ENCODE measurements at regions not wholly inside any gene's neighbourhood (a gene's known extent, or its start where the extent isn't known, plus 50 kb on each side); places are given as distances from the start of the nearest gene placed in this dataset.

GRCh38 chr1:177780096-177780700 is 189.7 kb downstream of the SEC16B start:
- H3K27me3 ChIP-seq (ENCODE audit: insufficient read depth, low read depth, low read length): no peaks in the 10 kb centered on the region
- no peak overlapping the region for H2AFZ ChIP-seq (ENCODE audit: low read depth, low read length)
- H3K4me2 ChIP-seq (ENCODE audit: low read length): no peak overlapping the region
- no peak overlapping the region for H3K27ac ChIP-seq (ENCODE audit: low read length)
- no peaks in the 10 kb centered on the region for H3K9me3 ChIP-seq (ENCODE audit: low read length)
- no peak overlapping the region for H3K4me3 ChIP-seq (ENCODE audit: low read length)
- no peaks in the 10 kb centered on the region for H4K20me1 ChIP-seq (ENCODE audit: insufficient read depth)
- TF ChIP-seq MXI1 (conservative IDR thresholded peaks at IDR 0.05; ENCODE audit: poor library complexity, severe bottlenecking) (peak; percentile 22), TAF1 (IDR thresholded peaks at IDR 0.05; ENCODE audit: low read depth) (no peak), RAD21 (conservative IDR thresholded peaks at IDR 0.05) (peak; percentile 82), EP300 (conservative IDR thresholded peaks at IDR 0.05; ENCODE audit: poor library complexity, severe bottlenecking) (no peak), SMC3 (conservative IDR thresholded peaks at IDR 0.05; ENCODE audit: poor library complexity) (peak; percentile 82), EZH2 (IDR thresholded peaks at IDR 0.05; ENCODE audit: borderline replicate concordance, insufficient read depth, low read length, poor library complexity, severe bottlenecking) (no peak), POLR2AphosphoS5 (IDR thresholded peaks at IDR 0.05) (no peak), CTCF (IDR thresholded peaks at IDR 0.05; ENCODE audit: poor library complexity, severe bottlenecking) (peak; percentile 80)
- H3K36me3 ChIP-seq (ENCODE audit: insufficient read depth, low read length): no peaks in the 10 kb centered on the region
- no peaks in the 10 kb centered on the region for H3K9me2 ChIP-seq (ENCODE audit: insufficient read depth, low read length)
- no peak overlapping the region for H3K9ac ChIP-seq (ENCODE audit: low read length)
- H3F3A ChIP-seq (ENCODE audit: insufficient read depth, low read length, poor library complexity, severe bottlenecking): no peaks in the 10 kb centered on the region
- no peaks in the 10 kb centered on the region for H3K79me2 ChIP-seq (replicated peaks; ENCODE audit: insufficient read depth, low read length)

GRCh38 chr1:177779166-177779965 is 190.5 kb downstream of the SEC16B start:
- TF ChIP-seq REST (IDR thresholded peaks at IDR 0.05; ENCODE audit: borderline replicate concordance): no peak
- TF ChIP-seq MXI1 (conservative IDR thresholded peaks at IDR 0.05; ENCODE audit: poor library complexity, severe bottlenecking): no peak
- Histone ChIP-seq H3K9me2 (ENCODE audit: insufficient read depth, low read length) (no peaks in the 10 kb centered on the region), H3K9ac (ENCODE audit: low read length) (no peak overlapping the region), H4K20me1 (ENCODE audit: insufficient read depth) (no peaks in the 10 kb centered on the region), H3F3A (ENCODE audit: insufficient read depth, low read length, poor library complexity, severe bottlenecking) (no peaks in the 10 kb centered on the region), H3K36me3 (ENCODE audit: insufficient read depth, low read length) (no peaks in the 10 kb centered on the region), H3K27me3 (ENCODE audit: insufficient read depth, low read depth, low read length) (no peaks in the 10 kb centered on the region), H3K27ac (ENCODE audit: low read length) (no peak overlapping the region), H3K4me2 (ENCODE audit: low read length) (no peak overlapping the region), H3K79me2 (replicated peaks; ENCODE audit: insufficient read depth, low read length) (no peaks in the 10 kb centered on the region), H3K4me3 (ENCODE audit: low read length) (no peak overlapping the region), H2AFZ (ENCODE audit: low read depth, low read length) (no peak overlapping the region), H3K9me3 (ENCODE audit: low read length) (no peaks in the 10 kb centered on the region)
